GM20000 (cell line): ENCODE measurements at regions not wholly inside any gene's neighbourhood (a gene's known extent, or its start where the extent isn't known, plus 50 kb on each side); places are given as distances from the start of the nearest gene placed in this dataset.

Experiments
- DNase-seq: peaks from one replicate; pipeline ENCODE4 v3.0.0; 2012; ENCODE audit warnings: low spot score
- CTCF ChIP-seq: IDR thresholded peaks from 2 replicates; pipeline ENCODE4 v1.5.1; 2012; ENCODE audit warnings: mild to moderate bottlenecking, control low read depth; ENCODE audit errors: extremely low read depth, missing control alignments

GRCh38 chr12:90360300-90360699 lies 594.7 kb downstream of the CCER1 start:
- no peak for DNase-seq
- no peak for TF ChIP-seq CTCF

- DNase-seq: no peak
- TF ChIP-seq CTCF: no peak
Observed at GRCh38 chr12:90355711-90356355, 599.1 kb downstream of the CCER1 start.

- TF ChIP-seq CTCF: no peak
- DNase-seq: no peak
Observed at GRCh38 chr12:90343966-90344365, 611.0 kb downstream of the CCER1 start.

- no peak for DNase-seq
- TF ChIP-seq CTCF: no peak
Observed at GRCh38 chr12:90342081-90342480, 612.9 kb downstream of the CCER1 start.

- TF ChIP-seq CTCF: no peak
- DNase-seq: no peak
Observed at GRCh38 chr12:90339837-90340236, 615.1 kb downstream of the CCER1 start.

GRCh38 chr12:90338365-90338764 lies 616.6 kb downstream of the CCER1 start:
- no peak for TF ChIP-seq CTCF
- DNase-seq: no peak

GRCh38 chr12:90337018-90337417 lies 618.0 kb downstream of the CCER1 start:
- DNase-seq: no peak
- TF ChIP-seq CTCF: no peak
